ENCODE measurements at regions not wholly inside any gene's neighbourhood (a gene's known extent, or its start where the extent isn't known, plus 50 kb on each side); places are given as distances from the start of the nearest gene placed in this dataset.

DNA sequence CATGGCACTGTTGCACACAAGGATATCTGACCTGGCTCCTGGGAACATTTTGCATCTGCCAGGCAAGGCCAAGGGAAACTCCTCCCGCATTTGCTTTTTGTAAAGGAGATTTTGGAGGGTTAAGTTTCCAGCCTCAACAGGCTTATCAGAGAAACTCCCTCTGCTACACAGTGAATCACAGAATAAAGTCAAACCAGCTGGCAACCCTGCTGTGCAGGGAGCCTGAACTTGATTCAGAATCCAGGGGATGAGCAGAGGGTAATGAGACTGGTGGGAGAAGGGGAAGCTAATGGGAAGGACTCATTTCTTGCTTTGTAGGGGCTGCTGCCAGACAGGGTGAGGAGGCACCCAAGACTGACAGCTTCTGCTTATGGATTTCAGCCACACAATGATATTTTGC is 185.3 kb upstream of the ISX start:
- Histone ChIP-seq H3K27me3 (ENCODE audit: control insufficient read depth, extremely low read depth, insufficient read depth, low read length) (no peaks in the 10 kb centered on the region), H3K36me3 (ENCODE audit: control insufficient read depth in 2 of 2, extremely low read depth in 1 of 2, insufficient read depth in 2 of 2, low read length in 2 of 2) (no peaks in the 10 kb centered on the region), H3K4me1 (ENCODE audit: control insufficient read depth, extremely low read depth, insufficient read depth, low read length) (peaks cover 2% of the 10 kb centered on the region), H4K20me1 (ENCODE audit: control insufficient read depth, extremely low read depth, insufficient read depth, low read length) (no peaks in the 10 kb centered on the region), H3K4me3 (ENCODE audit: control insufficient read depth in 2 of 3, extremely low read depth in 1 of 3, insufficient read depth in 2 of 3, low read depth in 1 of 3, low read length in 3 of 3) (no peak overlapping the region), H3K9me3 (ENCODE audit: control insufficient read depth, low read depth, low read length) (no peaks in the 10 kb centered on the region), H3K79me2 (ENCODE audit: control insufficient read depth, insufficient read depth, low read length) (no peaks in the 10 kb centered on the region), H2AFZ (ENCODE audit: control insufficient read depth, low read length) (no peak overlapping the region), H3K4me2 (ENCODE audit: control insufficient read depth, extremely low read depth, insufficient read depth, low read depth, low read length) (no peak overlapping the region), H3K9ac (ENCODE audit: control insufficient read depth, extremely low read depth, insufficient read depth, low read length) (no peak overlapping the region), H3K27ac (ENCODE audit: control insufficient read depth, insufficient read depth, low read length) (no peak overlapping the region), H3K9me1 (ENCODE audit: control insufficient read depth, extremely low read depth, insufficient read depth, low read length) (no peaks in the 10 kb centered on the region)
- DNase-seq (ENCODE audit: low read depth, low spot score) = no peak
- no peak for FAIRE-seq
- dilution Hi-C loops (cut with MboI; ENCODE audit: extremely low pct_ligation_motif_present, low sequenced_read_pairs) = no loop called here
- TF ChIP-seq, protein P1, sequence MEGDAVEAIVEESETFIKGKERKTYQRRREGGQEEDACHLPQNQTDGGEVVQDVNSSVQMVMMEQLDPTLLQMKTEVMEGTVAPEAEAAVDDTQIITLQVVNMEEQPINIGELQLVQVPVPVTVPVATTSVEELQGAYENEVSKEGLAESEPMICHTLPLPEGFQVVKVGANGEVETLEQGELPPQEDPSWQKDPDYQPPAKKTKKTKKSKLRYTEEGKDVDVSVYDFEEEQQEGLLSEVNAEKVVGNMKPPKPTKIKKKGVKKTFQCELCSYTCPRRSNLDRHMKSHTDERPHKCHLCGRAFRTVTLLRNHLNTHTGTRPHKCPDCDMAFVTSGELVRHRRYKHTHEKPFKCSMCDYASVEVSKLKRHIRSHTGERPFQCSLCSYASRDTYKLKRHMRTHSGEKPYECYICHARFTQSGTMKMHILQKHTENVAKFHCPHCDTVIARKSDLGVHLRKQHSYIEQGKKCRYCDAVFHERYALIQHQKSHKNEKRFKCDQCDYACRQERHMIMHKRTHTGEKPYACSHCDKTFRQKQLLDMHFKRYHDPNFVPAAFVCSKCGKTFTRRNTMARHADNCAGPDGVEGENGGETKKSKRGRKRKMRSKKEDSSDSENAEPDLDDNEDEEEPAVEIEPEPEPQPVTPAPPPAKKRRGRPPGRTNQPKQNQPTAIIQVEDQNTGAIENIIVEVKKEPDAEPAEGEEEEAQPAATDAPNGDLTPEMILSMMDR (optimal IDR thresholded peaks at IDR 0.05 in 1 of 3, IDR thresholded peaks at IDR 0.05 in 1 of 3, conservative IDR thresholded peaks at IDR 0.05 in 1 of 3; ENCODE audit: extremely low read depth in 1 of 3, insufficient read depth in 2 of 3, low read length in 3 of 3) = no peak
- no peak for TF ChIP-seq EZH2 (IDR thresholded peaks at IDR 0.05; ENCODE audit: low read length)

DNA sequence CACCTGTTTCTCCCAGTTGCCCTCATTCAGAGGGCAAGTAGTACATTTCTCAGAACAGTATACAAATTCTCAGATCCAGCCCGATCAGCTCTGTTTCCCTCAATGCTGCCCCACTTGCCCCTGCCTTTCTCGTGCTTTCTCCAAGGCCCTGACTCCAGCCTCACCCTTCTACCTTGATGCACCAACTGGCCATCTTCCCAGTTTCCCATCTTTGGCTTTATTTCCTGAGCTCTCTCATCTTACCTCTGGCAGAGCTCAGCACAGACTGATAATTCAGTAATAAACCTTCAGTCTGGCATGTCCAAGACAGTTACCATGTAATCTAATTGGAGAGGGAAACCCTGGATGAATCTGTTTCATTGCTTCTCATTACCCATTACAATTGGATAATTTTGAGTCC is 184.5 kb upstream of the ISX start:
- no peak for DNase-seq (ENCODE audit: low read depth, low spot score)
- dilution Hi-C loops (cut with MboI; ENCODE audit: extremely low pct_ligation_motif_present, low sequenced_read_pairs) = no loop called here
- TF ChIP-seq EZH2 (IDR thresholded peaks at IDR 0.05; ENCODE audit: low read length) = no peak
- TF ChIP-seq, protein P1 (optimal IDR thresholded peaks at IDR 0.05 in 1 of 3, IDR thresholded peaks at IDR 0.05 in 1 of 3, conservative IDR thresholded peaks at IDR 0.05 in 1 of 3; ENCODE audit: extremely low read depth in 1 of 3, insufficient read depth in 2 of 3, low read length in 3 of 3) = no peak

More for the DNA sequence above, 184.5 kb upstream of the ISX start:
- Histone ChIP-seq H3K79me2 (ENCODE audit: control insufficient read depth, insufficient read depth, low read length) (no peaks in the 10 kb centered on the region), H3K4me1 (ENCODE audit: control insufficient read depth, extremely low read depth, insufficient read depth, low read length) (peaks cover 4% of the 10 kb centered on the region), H4K20me1 (ENCODE audit: control insufficient read depth, extremely low read depth, insufficient read depth, low read length) (no peaks in the 10 kb centered on the region), H3K4me2 (ENCODE audit: control insufficient read depth, extremely low read depth, insufficient read depth, low read depth, low read length) (no peak overlapping the region), H3K36me3 (ENCODE audit: control insufficient read depth in 2 of 2, extremely low read depth in 1 of 2, insufficient read depth in 2 of 2, low read length in 2 of 2) (no peaks in the 10 kb centered on the region), H3K9me1 (ENCODE audit: control insufficient read depth, extremely low read depth, insufficient read depth, low read length) (no peaks in the 10 kb centered on the region), H3K9ac (ENCODE audit: control insufficient read depth, extremely low read depth, insufficient read depth, low read length) (no peak overlapping the region), H2AFZ (ENCODE audit: control insufficient read depth, low read length) (no peak overlapping the region), H3K27me3 (ENCODE audit: control insufficient read depth, extremely low read depth, insufficient read depth, low read length) (no peaks in the 10 kb centered on the region), H3K9me3 (ENCODE audit: control insufficient read depth, low read depth, low read length) (no peaks in the 10 kb centered on the region), H3K4me3 (ENCODE audit: control insufficient read depth in 2 of 3, extremely low read depth in 1 of 3, insufficient read depth in 2 of 3, low read depth in 1 of 3, low read length in 3 of 3) (no peak overlapping the region), H3K27ac (ENCODE audit: control insufficient read depth, insufficient read depth, low read length) (no peak overlapping the region)
- no peak for FAIRE-seq

All from keratinocyte (primary cell).